B cell (primary cell): ENCODE measurements at regions not wholly inside any gene's neighbourhood (a gene's known extent, or its start where the extent isn't known, plus 50 kb on each side); places are given as distances from the start of the nearest gene placed in this dataset.

Source experiments
- ATAC-seq: fragments of 200-7000 bp; cut with Tn5 transposase; one replicate; pipeline ENCODE4 v1.10.0; 2021; ENCODE audit warnings: low read depth, mild to moderate bottlenecking, moderate number of reproducible peaks, moderate library complexity
- CTCF ChIA-PET: fragments of 350-600 bp; sonication (Branson Sonifier 250); formaldehyde crosslinking; loops from one replicate; lab custom pipeline; 2021; ENCODE audit warnings: antibody characterized with exemption, inconsistent platforms; lab: Charles Lee
- POLR2A ChIA-PET: fragments of 350-600 bp; sonication (Branson Sonifier 250); formaldehyde crosslinking; loops from one replicate; lab custom pipeline; 2021; ENCODE audit warnings: antibody characterized with exemption; lab: Charles Lee
- DNase-seq: peaks from one replicate; pipeline ENCODE4 v3.0.0; 2013
- H2AFZ ChIP-seq: 2 replicates; pipeline ENCODE4 v1.6.1; 2012; ENCODE audit warnings: mild to moderate bottlenecking, low read depth, low read length; ENCODE audit not compliant: insufficient read depth, poor library complexity, severe bottlenecking
- H3K27ac ChIP-seq, 2 donors: 1 replicate in 1 of 2; 2 replicates in 1 of 2; pipeline ENCODE4 v1.5.1; 2012 to 2013; ENCODE audit warnings: low read length in 2 of 2, mild to moderate bottlenecking in 2 of 2, moderate library complexity in 1 of 2
- H3K27me3 ChIP-seq, 4 experiments: fragments of 200-600 bp in 1 of 4; sonication (generic) in 1 of 4; replicated peaks in 1 of 4; 1 replicate in 2 of 4; 2 replicates in 2 of 4; pipeline versions ENCODE4 v1.6.1 to v1.7.0; 2013 to 2016; ENCODE audit warnings: low read length in 3 of 4, mild to moderate bottlenecking in 2 of 4, mixed read lengths in 1 of 4, moderate library complexity in 1 of 4; ENCODE audit not compliant: insufficient read depth in 4 of 4, control insufficient read depth in 3 of 4; ENCODE audit errors: control extremely low read depth in 1 of 4
- H3K36me3 ChIP-seq, 2 experiments: replicated peaks in 1 of 2; 1 replicate in 1 of 2; 2 replicates in 1 of 2; pipeline versions ENCODE4 v1.6.1 to v1.7.1; 2013; ENCODE audit warnings: low read length in 1 of 2; ENCODE audit not compliant: insufficient read depth in 2 of 2, control insufficient read depth in 1 of 2; ENCODE audit errors: control extremely low read depth in 1 of 2, extremely low read depth in 1 of 2
- H3K4me1 ChIP-seq, 2 donors: fragments of 200-600 bp in 1 of 2; sonication (generic) in 1 of 2; 1 replicate in 1 of 2; 2 replicates in 1 of 2; pipeline versions ENCODE4 v1.5.1 to v1.6.1; 2013 to 2017; ENCODE audit warnings: low read length in 2 of 2; ENCODE audit not compliant: control insufficient read depth in 2 of 2, insufficient read depth in 2 of 2
- H3K4me2 ChIP-seq: replicated peaks from 2 replicates; pipeline ENCODE3; 2012; ENCODE audit warnings: mild to moderate bottlenecking, low read depth, low read length; ENCODE audit not compliant: poor library complexity, severe bottlenecking
- H3K4me3 ChIP-seq, 5 experiments: fragments of 200-600 bp in 1 of 5; sonication (generic) in 1 of 5; 1 replicate in 3 of 5; 2 replicates in 2 of 5; pipeline versions ENCODE4 v1.5.1 to v1.7.0; 2011 to 2016; ENCODE audit warnings: low read length in 4 of 5, mild to moderate bottlenecking in 4 of 5, low read depth in 2 of 5, control low read depth in 1 of 5, moderate library complexity in 1 of 5; ENCODE audit not compliant: insufficient read depth in 1 of 5; ENCODE audit errors: control extremely low read depth in 1 of 5, extremely low read depth in 1 of 5
- H3K79me2 ChIP-seq: fragments of 200-600 bp; sonication (generic); one replicate; pipeline ENCODE4 v1.6.0; 2016; ENCODE audit warnings: low read length; ENCODE audit not compliant: control insufficient read depth, insufficient read depth
- H3K9ac ChIP-seq: fragments of 200-600 bp; sonication (generic); 2 replicates; pipeline ENCODE4 v1.6.1; 2017; ENCODE audit warnings: mild to moderate bottlenecking, low read length, moderate library complexity
- H3K9me3 ChIP-seq, 3 donors: one replicate each; pipeline versions ENCODE4 v1.6.1 to v1.7.1; 2013; ENCODE audit warnings: low read length in 2 of 3; ENCODE audit not compliant: control insufficient read depth in 2 of 3, insufficient read depth in 1 of 3; ENCODE audit errors: control extremely low read depth in 1 of 3
- H4K20me1 ChIP-seq: 2 replicates; pipeline ENCODE4 v1.6.0; 2012; ENCODE audit warnings: mild to moderate bottlenecking, low read length; ENCODE audit not compliant: insufficient read depth, control insufficient read depth, poor library complexity, severe bottlenecking
- H3K27ac Mint-ChIP-seq: one replicate; pipeline ENCODE4 v1.8.0; 2021; ENCODE audit warnings: mixed read lengths
- H3K27me3 Mint-ChIP-seq: one replicate; pipeline ENCODE4 v1.8.0; 2021; ENCODE audit warnings: mixed read lengths
- H3K4me1 Mint-ChIP-seq: one replicate; pipeline ENCODE4 v1.8.0; 2021; ENCODE audit warnings: mixed read lengths
- H3K4me3 Mint-ChIP-seq: one replicate; pipeline ENCODE4 v1.8.0; 2021; ENCODE audit warnings: mixed read lengths
- H3K9me3 Mint-ChIP-seq: one replicate; pipeline ENCODE4 v1.8.0; 2022; ENCODE audit warnings: mixed read lengths; ENCODE audit not compliant: insufficient read depth
- CTCF ChIP-seq: fragments of 200-600 bp; IDR thresholded peaks from one replicate; pipeline ENCODE4 v1.8.0; 2022; ENCODE audit warnings: antibody characterized with exemption, mild to moderate bottlenecking
- EZH2 ChIP-seq: IDR thresholded peaks from 2 replicates; pipeline ENCODE4 v1.6.1; 2012; ENCODE audit warnings: borderline replicate concordance, low read depth, mild to moderate bottlenecking, moderate library complexity, low read length; ENCODE audit not compliant: insufficient read depth, poor library complexity, severe bottlenecking
- WGBS: methylation state at CpG from one replicate; pipeline ENCODE4 v1.1.5; 2013; ENCODE audit warnings: missing lambda C conversion rate; ENCODE audit not compliant: insufficient coverage; 5-methylcytosine and 5-hydroxymethylcytosine counted together
- intact Hi-C: fragments of 100-400 bp; cut with micrococcal nuclease; formaldehyde crosslinking; loops from one replicate; pipeline ENCODE4 v1.10.0; 2022

GRCh38 chr13:112234131-112234875, 141.9 kb upstream of the SPACA7 start:
- no peak overlapping the region for H3K4me2 ChIP-seq
- no peaks in the 10 kb centered on the region for H3K79me2 ChIP-seq
- Mint-ChIP-seq H3K27me3 (peaks cover 3% of the 10 kb centered on the region), H3K9me3 (no peaks in the 10 kb centered on the region), H3K4me3 (no peak overlapping the region), H3K4me1 (no peaks in the 10 kb centered on the region), H3K27ac (no peak overlapping the region)
- no peak overlapping the region for H3K27ac ChIP-seq
- H3K36me3 ChIP-seq: no peaks in the 10 kb centered on the region
- intact Hi-C loops: no loop called here
- DNase-seq (no peak), ATAC-seq (no peak)
- ChIA-PET POLR2A (no interaction called here), CTCF (no interaction called here)
- no peaks in the 10 kb centered on the region for H4K20me1 ChIP-seq
- no peaks in the 10 kb centered on the region for H3K27me3 ChIP-seq
- H3K9ac ChIP-seq: no peak overlapping the region
- no peak for TF ChIP-seq EZH2
- TF ChIP-seq CTCF: no peak
- peaks cover 0 to 16% (median 0%) of the 10 kb centered on the region in 3 donors for H3K9me3 ChIP-seq
- no peak overlapping the region for H3K4me3 ChIP-seq
- H3K4me1 ChIP-seq: no peaks in the 10 kb centered on the region
- no peak overlapping the region for H2AFZ ChIP-seq
- 97% methylated on average over 11 of the region's 16 CpGs for WGBS

- ChIA-PET POLR2A (no interaction called here), CTCF (no interaction called here)
- Histone ChIP-seq H3K79me2 (no peaks in the 10 kb centered on the region), H3K27me3 (no peaks in the 10 kb centered on the region), H3K4me3 (no peak overlapping the region), H3K4me1 (no peaks in the 10 kb centered on the region), H2AFZ (no peak overlapping the region), H3K9ac (no peak overlapping the region), H3K9me3 (peaks cover 0 to 20% (median 0%) of the 10 kb centered on the region in 3 donors), H3K4me2 (no peak overlapping the region), H3K36me3 (no peaks in the 10 kb centered on the region), H3K27ac (no peak overlapping the region), H4K20me1 (no peaks in the 10 kb centered on the region)
- TF ChIP-seq EZH2: no peak
- TF ChIP-seq CTCF: no peak
- ATAC-seq: no peak
- no peak overlapping the region for H3K27ac Mint-ChIP-seq
- no peaks in the 10 kb centered on the region for H3K4me1 Mint-ChIP-seq
- WGBS: 93% methylated on average over 7 of the region's 7 CpGs
- intact Hi-C loops: no loop called here
- no peak for DNase-seq
- no peak overlapping the region for H3K4me3 Mint-ChIP-seq
- H3K27me3 Mint-ChIP-seq: peaks cover 3% of the 10 kb centered on the region
- H3K9me3 Mint-ChIP-seq: peaks cover 3% of the 10 kb centered on the region
Observed at GRCh38 chr13:112236016-112236415, 140.1 kb upstream of the SPACA7 start.
